HEK293T (cell line): ENCODE measurements at regions not wholly inside any gene's neighbourhood (a gene's known extent, or its start where the extent isn't known, plus 50 kb on each side); places are given as distances from the start of the nearest gene placed in this dataset.

Experiments
- CTCF ChIA-PET: fragments of 350-600 bp; formaldehyde crosslinking; extraction: SDS; loops from one replicate; lab custom pipeline; 2021; ENCODE audit warnings: antibody characterized with exemption, inconsistent platforms; lab: Yijun Ruan, JAX
- POLR2A ChIA-PET: fragments of 350-600 bp; formaldehyde crosslinking; extraction: SDS; loops from one replicate; lab custom pipeline; 2020; ENCODE audit warnings: antibody characterized with exemption, inconsistent platforms; lab: Yijun Ruan, JAX
- DNase-seq: peaks from one replicate; pipeline ENCODE4 v3.0.0; 2012; ENCODE audit warnings: mixed read lengths; ENCODE audit errors: extremely low spot score
- ARNT ChIP-seq: fragments of 450-650 bp; IDR thresholded peaks from 2 replicates; pipeline ENCODE4 v1.6.1; 2017; ENCODE audit warnings: mild to moderate bottlenecking
- BHLHE40 ChIP-seq: fragments of 450-650 bp; IDR thresholded peaks from 2 replicates; pipeline ENCODE4 v1.6.1; 2016; ENCODE audit warnings: mild to moderate bottlenecking, moderate library complexity, borderline replicate concordance
- CTBP1 ChIP-seq: fragments of 450-650 bp; IDR thresholded peaks from 2 replicates; pipeline ENCODE4 v1.6.1; 2016; ENCODE audit warnings: borderline replicate concordance
- ELF4 ChIP-seq: fragments of 450-650 bp; IDR thresholded peaks from 2 replicates; pipeline ENCODE4 v1.6.1; 2017; ENCODE audit warnings: antibody characterized with exemption
- FOXA1 ChIP-seq: fragments of 450-650 bp; IDR thresholded peaks from 2 replicates; pipeline ENCODE4 v1.6.1; 2016; ENCODE audit warnings: mild to moderate bottlenecking
- FOXK2 ChIP-seq: fragments of 450-650 bp; IDR thresholded peaks from 2 replicates; pipeline ENCODE4 v1.6.1; 2016; ENCODE audit warnings: mild to moderate bottlenecking
- FOXM1 ChIP-seq: fragments of 450-650 bp; IDR thresholded peaks from 2 replicates; pipeline ENCODE4 v1.6.1; 2017; ENCODE audit warnings: mild to moderate bottlenecking, borderline replicate concordance
- HDGF ChIP-seq: fragments of 450-650 bp; IDR thresholded peaks from 2 replicates; pipeline ENCODE4 v1.6.1; 2017; ENCODE audit warnings: antibody characterized with exemption, borderline replicate concordance
- L3MBTL2 ChIP-seq: fragments of 450-650 bp; conservative IDR thresholded peaks from 2 replicates; pipeline ENCODE4 v1.6.1; 2016; ENCODE audit warnings: mild to moderate bottlenecking
- LEF1 ChIP-seq: fragments of 450-650 bp; IDR thresholded peaks from 2 replicates; pipeline ENCODE4 v1.6.1; 2017; ENCODE audit warnings: mild to moderate bottlenecking, borderline replicate concordance
- NFRKB ChIP-seq: fragments of 450-650 bp; IDR thresholded peaks from 2 replicates; pipeline ENCODE4 v1.6.1; 2016; ENCODE audit warnings: mild to moderate bottlenecking, moderate library complexity
- PKNOX1 ChIP-seq: fragments of 450-650 bp; IDR thresholded peaks from 2 replicates; pipeline ENCODE4 v1.6.1; 2016
- SP1 ChIP-seq: fragments of 450-650 bp; IDR thresholded peaks from 2 replicates; pipeline ENCODE4 v1.6.1; 2017
- SUZ12 ChIP-seq: fragments of 450-650 bp; IDR thresholded peaks from 2 replicates; pipeline ENCODE4 v1.6.1; 2016; ENCODE audit warnings: mild to moderate bottlenecking
- TARDBP ChIP-seq: fragments of 450-650 bp; IDR thresholded peaks from 2 replicates; pipeline ENCODE4 v1.6.1; 2016
- ZNF384 ChIP-seq: fragments of 450-650 bp; IDR thresholded peaks from 2 replicates; pipeline ENCODE4 v1.6.1; 2016

GRCh38 chr11:115676206-115676605 is 172.0 kb upstream of the CADM1 start:
- ChIA-PET POLR2A (no interaction called here), CTCF (interaction anchor here (0.5 to 0.6 kb wide), 2 partner anchors 69 to 341 kb away, joined by 3 read pairs; no protein-coding TSS in a partner anchor)
- TF ChIP-seq ZNF384: no peak
- TF ChIP-seq FOXK2: no peak
- no peak for TF ChIP-seq ELF4
- no peak for TF ChIP-seq SP1
- no peak for DNase-seq

GRCh38 chr11:115674937-115675544 is 170.8 kb upstream of the CADM1 start:
- POLR2A ChIA-PET: no interaction called here
- CTCF ChIA-PET: no interaction called here

GRCh38 chr11:115674176-115674936 is 170.1 kb upstream of the CADM1 start:
- ChIA-PET CTCF (no interaction called here), POLR2A (no interaction called here)
- DNase-seq: no peak
- no peak for TF ChIP-seq ZNF384
- no peak for TF ChIP-seq TARDBP
- no peak for TF ChIP-seq SUZ12
- TF ChIP-seq ELF4: no peak
- no peak for TF ChIP-seq SP1
- no peak for TF ChIP-seq ARNT
- no peak for TF ChIP-seq BHLHE40
- TF ChIP-seq CTBP1: no peak
- TF ChIP-seq FOXK2: no peak
- no peak for TF ChIP-seq HDGF
- TF ChIP-seq LEF1: no peak
- TF ChIP-seq FOXM1: no peak
- TF ChIP-seq NFRKB: no peak

More at GRCh38 chr11:115674937-115675544, 170.8 kb upstream of the CADM1 start:
- no peak for DNase-seq
- TF ChIP-seq FOXK2 (no peak), ZNF384 (no peak), SP1 (no peak), ELF4 (no peak), NFRKB (no peak), FOXA1 (no peak), SUZ12 (no peak), HDGF (no peak), TARDBP (no peak), BHLHE40 (no peak), FOXM1 (no peak), LEF1 (no peak)

GRCh38 chr11:115673720-115674119 is 169.5 kb upstream of the CADM1 start:
- TF ChIP-seq ELF4 (no peak), BHLHE40 (no peak), TARDBP (no peak), CTBP1 (no peak), SP1 (no peak), FOXA1 (no peak), HDGF (no peak), ZNF384 (no peak), ARNT (no peak), NFRKB (no peak), SUZ12 (no peak), FOXM1 (no peak), PKNOX1 (no peak)

GRCh38 chr11:115672999-115673411 is 168.8 kb upstream of the CADM1 start:
- ChIA-PET CTCF (no interaction called here), POLR2A (no interaction called here)
- TF ChIP-seq CTBP1 (no peak), L3MBTL2 (no peak), NFRKB (no peak), FOXA1 (no peak), SUZ12 (no peak), FOXK2 (no peak), HDGF (no peak), PKNOX1 (no peak), FOXM1 (no peak), ZNF384 (no peak), LEF1 (no peak), TARDBP (no peak), SP1 (no peak), ELF4 (no peak), BHLHE40 (no peak), ARNT (no peak)
- DNase-seq: no peak

More at GRCh38 chr11:115673720-115674119, 169.5 kb upstream of the CADM1 start:
- no peak for DNase-seq
- ChIA-PET POLR2A (no interaction called here), CTCF (no interaction called here)

- ChIA-PET POLR2A (no interaction called here), CTCF (no interaction called here)
- no peak for TF ChIP-seq ELF4
- TF ChIP-seq SUZ12: no peak
- no peak for TF ChIP-seq PKNOX1
- no peak for TF ChIP-seq ZNF384
- no peak for TF ChIP-seq L3MBTL2
- no peak for TF ChIP-seq FOXM1
- TF ChIP-seq NFRKB: no peak
- no peak for TF ChIP-seq FOXK2
- no peak for TF ChIP-seq FOXA1
- TF ChIP-seq LEF1: no peak
- TF ChIP-seq HDGF: no peak
- TF ChIP-seq ARNT: no peak
- TF ChIP-seq TARDBP: no peak
- no peak for TF ChIP-seq SP1
- TF ChIP-seq CTBP1: no peak
- TF ChIP-seq BHLHE40: no peak
- no peak for DNase-seq
These were observed 168.2 kb upstream of the CADM1 start for GRCh38 chr11:115672412-115672811.
